ENCODE measurements at regions not wholly inside any gene's neighbourhood (a gene's known extent, or its start where the extent isn't known, plus 50 kb on each side); places are given as distances from the start of the nearest gene placed in this dataset.

DNA sequence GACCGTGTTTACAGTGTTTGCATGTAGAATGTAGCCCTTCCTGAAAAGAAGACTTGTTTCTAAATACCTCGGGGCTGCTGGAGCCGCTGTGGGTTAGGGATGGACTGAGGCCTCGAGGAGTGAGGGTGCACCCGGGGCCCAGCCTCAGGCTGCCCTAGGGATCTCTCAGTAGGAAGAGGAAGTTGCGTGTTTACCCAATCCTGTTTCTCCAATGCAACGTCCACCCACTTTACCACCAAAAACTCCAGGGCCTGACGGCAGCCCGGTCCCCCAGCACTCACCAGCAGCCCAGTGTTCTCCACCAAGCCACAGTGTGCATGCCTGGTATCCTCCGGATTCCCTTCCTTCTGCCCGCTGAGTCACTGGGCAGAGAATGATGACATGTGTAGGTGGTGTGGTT lies 255.8 kb downstream of the GLI2 start:
- no peak for DNase-seq (ENCODE audit: low read depth in 2 of 2)

DNA sequence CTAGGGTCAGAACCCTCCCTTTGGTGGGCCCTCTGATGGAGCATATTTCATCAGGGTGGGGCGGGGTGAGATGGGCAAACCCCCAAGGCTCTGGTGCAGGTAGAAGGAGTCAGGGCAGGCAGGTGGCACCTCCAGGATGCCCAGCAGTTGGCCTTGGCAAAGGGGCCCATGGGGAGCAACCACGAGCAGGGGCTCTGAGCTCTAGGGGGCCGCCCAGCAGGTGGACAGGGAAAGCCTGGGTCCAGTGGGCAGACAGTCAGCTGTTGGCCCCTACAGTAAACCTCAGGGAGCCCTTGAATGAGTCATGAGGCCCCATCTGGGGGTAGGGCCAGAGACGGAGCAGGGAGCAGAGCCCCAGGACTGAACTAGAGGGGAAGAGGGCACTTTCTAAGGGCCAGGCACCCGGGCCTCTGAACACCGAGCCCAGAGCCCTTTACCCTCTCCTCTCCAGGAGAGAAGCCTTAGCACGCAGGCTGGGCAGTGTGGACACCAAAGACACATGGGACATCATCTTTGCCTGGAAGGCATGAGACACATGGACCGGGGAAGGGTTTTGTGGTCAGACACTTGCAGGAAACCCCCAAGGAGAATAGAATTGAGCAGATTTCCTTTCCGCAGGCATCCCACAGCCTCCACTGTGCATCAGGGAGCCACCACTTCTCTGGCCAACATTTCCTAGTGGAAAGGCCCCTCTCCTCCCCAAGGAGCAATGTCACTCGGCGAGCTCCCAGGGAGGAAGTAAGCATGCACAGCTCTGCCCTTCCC lies 257.3 kb downstream of the GLI2 start:
- DNase-seq (ENCODE audit: low read depth in 2 of 2): no peak

DNA sequence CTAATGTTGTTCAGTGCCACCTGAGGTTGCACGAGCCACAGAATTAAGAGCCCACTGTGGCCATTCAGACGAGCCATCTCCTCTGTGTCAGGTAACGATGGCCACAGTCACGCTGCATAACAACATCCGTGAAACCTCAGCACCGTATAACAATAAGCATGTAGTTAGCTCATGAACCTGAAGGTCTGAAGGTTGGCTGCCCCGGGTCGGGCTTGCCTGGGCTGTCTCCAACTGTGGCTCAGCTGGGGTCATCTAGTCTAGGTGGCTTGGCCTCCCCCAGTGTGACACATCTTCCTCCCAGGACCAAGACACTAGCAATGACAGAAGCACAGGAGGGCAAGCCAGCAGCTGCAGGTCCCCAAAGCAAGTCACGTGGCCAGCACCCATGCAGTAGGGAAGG lies 258.0 kb downstream of the GLI2 start:
- no peak for DNase-seq (ENCODE audit: low read depth in 2 of 2)

DNA sequence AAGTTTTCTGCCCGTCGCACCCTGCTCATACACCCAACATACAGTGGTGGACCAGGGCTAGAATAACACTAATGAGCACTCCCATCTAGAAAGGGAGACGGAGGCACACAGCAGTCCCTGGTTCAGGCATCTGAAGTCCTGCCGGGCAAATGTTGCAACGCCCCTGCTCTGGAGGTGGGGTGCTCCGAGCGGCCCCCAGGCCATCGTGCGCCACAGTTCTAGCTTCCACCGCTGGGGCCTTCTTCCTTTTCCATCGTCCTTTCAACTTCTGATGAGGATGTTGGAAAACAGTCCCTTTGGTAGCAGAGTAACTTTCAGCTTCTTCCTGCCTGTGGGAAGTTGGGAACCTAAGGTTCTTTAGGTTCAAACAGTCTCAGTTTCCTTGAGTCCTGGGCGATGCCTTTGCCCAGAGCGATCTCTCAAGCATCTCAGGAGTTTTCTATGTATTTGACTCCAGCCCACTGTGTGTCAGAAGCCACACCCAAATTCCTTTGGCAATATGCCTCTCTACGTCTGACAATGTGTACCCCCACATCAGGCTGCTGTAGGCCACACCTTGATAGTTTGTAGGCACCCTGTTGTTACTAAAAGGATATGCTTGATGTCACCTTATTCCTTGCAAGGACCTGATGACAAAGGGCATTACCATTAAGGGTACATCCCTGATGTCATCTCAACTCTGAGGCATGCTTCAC lies 258.8 kb downstream of the GLI2 start:
- DNase-seq (ENCODE audit: low read depth in 2 of 2): no peak

DNA sequence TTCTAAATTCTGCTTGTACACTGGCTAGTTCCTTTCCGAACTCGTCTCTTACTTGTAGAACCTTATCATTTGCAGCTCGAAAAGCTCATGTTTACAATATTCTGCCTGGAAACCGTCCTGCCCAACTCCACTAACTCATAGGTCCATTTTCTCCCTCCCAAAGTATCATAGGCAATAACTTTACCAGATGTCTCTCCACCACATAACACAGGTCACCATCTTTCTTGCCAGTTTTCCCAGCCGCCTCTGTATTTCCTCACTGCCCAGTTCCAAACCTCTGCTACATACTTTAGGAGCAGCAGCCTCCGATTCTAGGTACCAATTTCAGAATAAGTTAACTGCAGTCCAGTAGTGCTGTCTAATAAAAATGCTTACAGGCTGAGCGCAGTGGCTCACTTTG lies 259.5 kb downstream of the GLI2 start:
- no peak for DNase-seq (ENCODE audit: low read depth in 2 of 2)

DNA sequence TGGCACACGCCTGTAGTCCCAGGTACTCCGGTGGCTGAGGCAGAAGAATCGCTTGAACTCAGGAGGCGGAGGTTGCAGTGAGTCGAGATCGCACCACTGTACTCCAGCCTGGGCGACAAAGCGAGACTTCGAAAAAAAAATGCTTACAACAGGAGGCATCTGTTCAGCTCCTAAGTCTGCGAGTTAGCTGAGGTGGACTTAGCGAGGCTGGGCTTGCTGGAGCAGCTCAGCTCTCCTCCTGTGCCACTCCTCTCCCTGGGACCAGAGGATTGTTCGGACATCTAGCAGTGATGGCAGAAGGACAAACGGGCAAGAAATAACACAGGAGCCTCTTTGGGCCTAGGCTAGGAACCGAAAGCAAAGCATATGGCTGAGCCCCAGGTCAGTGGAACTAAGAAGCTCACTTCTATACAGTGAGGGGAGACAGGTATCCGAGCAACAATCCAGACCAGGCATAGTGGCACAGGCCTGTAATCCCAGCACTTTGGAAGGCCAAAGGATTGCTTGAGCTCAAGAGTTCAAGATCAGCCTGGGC lies 260.1 kb downstream of the GLI2 start:
- DNase-seq (ENCODE audit: low read depth in 2 of 2): no peak

DNA sequence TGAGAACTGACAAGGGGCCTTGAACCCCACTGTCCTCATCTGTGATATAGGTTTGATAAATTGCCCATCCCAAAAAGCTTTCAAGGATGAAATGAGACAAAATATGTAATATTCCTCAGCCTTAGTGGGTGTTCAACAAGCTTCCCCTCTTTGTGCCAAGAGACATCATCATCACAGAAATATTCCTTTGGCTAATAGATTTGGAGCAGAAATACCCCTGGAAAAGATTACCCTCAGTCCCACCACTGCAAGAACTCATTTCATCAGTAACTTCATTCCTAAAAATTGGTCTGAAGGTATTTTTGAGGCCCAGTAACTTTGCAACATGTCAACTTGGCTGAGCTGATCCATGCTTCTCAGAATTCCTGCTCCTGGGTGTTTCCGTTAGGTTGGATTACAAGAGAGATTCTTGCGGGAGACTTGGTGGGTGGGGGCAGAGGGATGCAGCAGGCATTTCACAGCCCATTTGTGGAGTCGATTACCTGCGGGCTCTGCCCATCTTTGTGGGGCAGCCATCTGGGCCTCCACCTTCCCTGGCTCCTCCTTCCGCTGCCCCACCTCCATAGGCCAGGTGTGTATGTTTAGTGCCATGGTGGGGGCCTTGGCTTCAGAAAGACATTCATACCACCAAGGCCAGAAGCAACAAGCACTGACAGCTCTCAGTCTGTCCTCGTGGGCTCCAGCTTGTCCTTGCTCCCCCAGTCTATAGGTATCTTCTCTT lies 263.9 kb downstream of the GLI2 start:
- no peak for DNase-seq (ENCODE audit: low read depth in 2 of 2)

DNA sequence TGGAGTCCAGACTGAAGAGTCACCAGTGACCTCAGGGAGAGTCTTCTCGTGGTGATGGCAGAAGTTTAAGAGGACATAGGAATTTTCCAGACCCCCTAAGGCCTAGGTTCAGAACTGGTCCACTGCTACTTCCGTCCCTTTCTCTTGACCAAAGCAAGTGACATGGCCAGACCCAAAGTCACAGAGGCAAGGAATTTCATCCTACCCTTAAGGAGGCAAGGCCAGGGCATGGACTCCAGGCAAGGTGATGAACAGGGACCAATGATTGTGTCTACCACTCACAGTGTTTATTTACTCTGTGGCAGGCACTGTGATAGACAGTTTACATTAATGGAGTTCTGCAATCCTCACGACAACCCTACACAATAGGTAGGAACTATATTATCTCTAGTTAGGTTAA lies 265.1 kb downstream of the GLI2 start:
- DNase-seq (ENCODE audit: low read depth in 2 of 2): no peak

DNA sequence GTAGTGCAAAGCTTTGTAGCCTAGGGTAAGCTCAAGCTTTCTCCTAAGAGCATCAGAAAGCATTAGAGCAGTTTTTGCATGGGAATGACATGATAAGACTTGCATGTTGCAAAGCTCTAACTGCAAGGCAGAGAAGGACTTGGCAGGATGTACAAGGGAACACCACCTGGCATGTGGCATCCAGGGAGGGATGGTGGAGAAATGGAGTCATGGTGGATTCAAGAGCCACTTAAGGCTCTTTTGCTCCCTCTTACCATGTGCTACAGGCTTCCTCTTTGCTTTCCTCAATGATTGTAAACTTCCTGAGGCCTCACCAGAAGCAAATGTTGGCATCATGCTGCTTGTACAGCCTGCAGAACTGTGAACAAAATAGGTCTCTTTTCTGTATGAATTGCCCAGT lies 266.0 kb downstream of the GLI2 start:
- no peak for DNase-seq (ENCODE audit: low read depth in 2 of 2)

DNA sequence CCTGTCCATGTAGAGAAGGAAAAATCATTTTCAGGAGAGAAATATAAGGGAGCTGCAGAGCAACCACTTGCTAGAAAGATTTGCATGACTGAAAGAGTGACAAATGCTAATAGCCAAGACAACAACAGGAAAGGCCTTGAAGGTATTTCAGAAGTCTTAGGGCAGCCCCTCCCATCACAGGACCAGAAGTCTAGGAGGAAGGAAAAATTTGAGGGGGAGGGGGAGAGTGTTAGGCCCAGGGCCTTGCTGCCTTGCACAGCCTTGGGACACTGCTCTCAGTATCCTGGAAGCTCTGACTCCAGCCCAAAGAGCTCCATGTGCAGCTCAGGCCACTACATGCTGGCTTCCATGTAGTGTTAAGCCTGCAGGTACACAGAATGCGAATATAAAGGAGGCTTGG lies 266.9 kb downstream of the GLI2 start:
- no peak for DNase-seq (ENCODE audit: low read depth in 2 of 2)

DNA sequence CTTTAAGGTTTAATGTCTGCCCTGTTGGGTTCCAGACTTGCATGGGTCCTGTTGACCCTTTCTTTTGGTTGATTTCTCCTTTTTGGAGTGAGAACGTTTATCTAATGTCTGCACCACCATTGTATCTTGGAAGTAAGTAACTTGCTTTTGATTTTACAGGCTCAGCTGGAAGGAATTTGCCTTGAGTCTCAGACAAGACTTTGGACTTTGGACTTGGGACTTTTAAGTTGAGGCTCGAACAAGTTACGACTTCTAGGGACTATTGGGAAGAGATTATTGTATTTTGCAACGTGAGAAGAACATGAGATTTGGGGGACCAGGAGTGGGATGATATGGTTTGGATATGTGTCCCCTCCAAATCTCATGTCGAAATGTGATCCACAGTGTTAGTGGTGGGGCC lies 267.7 kb downstream of the GLI2 start:
- no peak for DNase-seq (ENCODE audit: low read depth in 2 of 2)

DNA sequence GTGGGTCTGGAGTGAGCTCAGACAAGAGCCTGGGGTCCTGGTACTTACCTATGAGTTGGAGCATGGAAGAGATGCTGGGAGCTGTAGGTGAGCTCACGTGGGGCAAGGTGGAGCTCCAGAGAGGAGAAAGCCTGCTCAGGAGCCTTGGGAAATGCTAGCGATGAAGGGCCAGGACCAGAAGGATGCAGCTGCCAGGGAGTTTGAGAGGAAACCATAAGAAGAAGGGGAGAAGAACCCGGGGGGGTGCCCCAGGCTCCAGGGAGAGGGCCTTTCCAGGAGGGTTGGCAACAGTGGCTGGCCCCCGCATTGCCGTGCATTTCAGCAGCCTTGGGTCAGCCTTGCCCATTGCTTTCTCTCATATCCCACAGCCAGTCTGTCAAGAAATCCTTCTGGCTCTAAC lies 268.7 kb downstream of the GLI2 start:
- no peak for DNase-seq (ENCODE audit: low read depth in 2 of 2)

DNA sequence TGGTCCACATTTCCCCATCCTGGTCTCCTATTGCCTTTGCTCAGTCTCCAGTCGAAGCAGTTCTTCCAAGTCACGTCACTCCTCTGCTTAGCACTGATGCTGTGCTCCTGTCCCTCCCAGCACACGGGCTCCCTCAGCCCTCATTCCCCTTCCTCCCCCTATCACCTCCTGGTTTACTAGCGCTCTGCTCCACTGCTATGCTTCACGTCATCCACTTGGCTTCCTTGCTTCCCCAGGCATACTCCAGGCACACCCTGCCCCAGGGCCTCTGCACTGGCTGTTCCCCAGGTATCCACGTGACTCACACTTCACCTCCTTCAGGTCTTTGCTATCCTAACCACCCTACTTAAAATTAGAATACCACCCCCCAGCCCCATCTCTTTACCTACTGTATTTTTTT lies 269.3 kb downstream of the GLI2 start:
- no peak for DNase-seq (ENCODE audit: low read depth in 2 of 2)

DNA sequence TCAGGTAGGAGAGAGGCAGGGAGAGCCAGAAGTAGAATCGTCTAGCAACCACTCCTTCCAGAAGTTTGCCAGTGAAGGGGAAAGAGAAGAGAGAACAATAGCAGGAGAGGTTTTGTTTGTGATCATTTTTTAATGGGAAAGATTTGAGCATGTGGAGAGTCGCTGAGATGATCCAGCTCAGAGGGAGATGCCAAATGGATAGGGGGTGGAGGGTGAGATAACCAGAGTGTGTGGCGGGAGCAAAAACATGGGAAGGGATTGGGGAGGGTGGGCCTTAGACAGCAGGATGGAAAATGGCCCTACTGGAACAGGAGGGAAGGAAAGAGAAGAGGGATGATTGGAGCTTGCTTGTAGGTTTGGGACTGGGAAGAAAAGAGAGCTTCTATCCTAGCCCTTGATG lies 269.8 kb downstream of the GLI2 start:
- no peak for DNase-seq (ENCODE audit: low read depth in 2 of 2)

DNA sequence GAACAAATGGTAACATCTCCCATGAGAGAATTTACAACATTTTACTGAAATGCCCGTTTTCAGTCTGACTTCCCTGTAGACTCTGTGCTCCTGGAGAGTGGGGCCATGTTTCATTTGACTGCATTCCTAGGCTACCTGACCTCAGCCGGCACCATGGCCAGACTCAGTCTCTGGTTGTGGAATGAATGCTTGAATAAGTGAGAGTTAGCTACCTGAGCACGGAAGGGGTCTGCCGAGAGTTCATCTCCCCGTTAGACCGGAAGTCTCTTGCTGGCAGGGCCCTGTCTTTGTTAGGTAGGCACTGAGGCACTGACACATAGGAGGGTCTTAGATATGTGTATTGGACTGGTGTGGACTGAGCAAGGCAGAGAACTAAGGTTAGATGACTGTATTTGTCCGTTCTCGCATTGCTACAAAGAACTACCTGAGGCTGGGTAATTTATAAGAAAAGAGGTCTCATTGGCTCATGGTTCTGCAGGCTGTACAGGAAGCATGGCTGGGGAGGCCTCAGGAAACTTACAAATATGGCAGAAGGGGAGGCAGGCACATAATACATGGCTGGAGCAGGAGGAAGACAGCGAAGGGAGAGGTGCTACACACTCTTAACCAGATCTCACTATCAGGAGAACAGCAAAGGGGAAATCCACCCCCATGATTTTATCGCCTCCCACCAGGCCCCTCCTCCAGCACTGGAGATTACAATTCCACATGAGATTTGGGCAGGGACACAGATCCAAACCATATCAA lies 271.2 kb downstream of the GLI2 start:
- DNase-seq (ENCODE audit: low read depth in 2 of 2): no peak

DNA sequence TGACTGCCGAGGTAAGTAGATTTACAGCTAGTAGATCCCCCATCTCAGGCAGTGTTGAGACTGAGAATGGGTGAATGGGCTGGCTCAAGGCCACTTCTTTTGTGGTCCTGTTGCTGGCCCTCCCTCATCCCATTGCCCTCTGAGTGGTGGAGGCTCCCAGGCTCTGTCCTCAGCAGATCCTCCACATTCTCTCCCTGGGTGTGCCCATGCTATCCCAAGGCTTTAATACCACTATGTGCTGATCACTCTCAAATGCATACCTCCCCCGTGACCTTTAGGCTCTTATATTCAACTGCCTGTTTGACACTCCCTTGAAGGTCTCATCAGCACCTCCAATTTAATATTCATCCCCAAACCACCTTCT lies 271.8 kb downstream of the GLI2 start:
- no peak for DNase-seq (ENCODE audit: low read depth in 2 of 2)

DNA sequence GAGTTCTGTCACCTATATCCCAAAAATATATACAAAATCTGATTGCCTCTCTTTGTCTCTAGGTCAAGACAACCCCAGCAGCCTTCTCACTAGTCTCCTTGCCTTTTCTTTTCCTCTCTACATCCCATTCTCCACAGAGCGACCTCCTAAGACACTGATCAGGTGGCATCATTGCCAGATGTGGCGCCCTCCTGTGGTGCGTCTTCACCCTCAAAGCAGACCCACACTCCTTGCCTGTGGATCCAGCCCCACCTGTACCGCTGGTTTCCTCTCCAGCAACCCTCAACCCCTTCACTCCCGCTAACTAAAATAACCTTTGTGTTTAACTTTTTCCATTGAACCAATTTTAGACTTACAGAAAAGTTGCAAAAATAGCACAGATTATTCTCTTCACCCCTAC lies 273.3 kb downstream of the GLI2 start:
- no peak for DNase-seq (ENCODE audit: low read depth in 2 of 2)

DNA sequence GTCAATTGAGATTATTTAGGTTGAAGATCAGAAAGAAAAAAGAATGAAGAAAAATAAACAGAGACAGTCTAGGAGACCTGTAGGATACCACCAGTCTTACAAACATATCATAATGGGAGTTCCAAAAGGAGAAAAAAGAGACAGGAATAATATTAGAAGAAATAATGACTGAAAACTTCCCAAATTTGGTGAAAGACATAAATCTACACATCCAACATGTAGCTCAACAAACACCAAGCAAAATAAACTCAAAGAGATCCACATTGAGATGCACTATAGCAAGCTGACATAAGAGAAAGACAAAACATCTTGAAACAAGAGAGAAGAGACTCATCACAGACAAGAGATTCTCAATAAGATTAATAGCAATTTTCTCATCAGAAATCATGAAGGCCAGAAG lies 274.0 kb downstream of the TFCP2L1 start:
- no peak for DNase-seq (ENCODE audit: low read depth in 2 of 2)

DNA sequence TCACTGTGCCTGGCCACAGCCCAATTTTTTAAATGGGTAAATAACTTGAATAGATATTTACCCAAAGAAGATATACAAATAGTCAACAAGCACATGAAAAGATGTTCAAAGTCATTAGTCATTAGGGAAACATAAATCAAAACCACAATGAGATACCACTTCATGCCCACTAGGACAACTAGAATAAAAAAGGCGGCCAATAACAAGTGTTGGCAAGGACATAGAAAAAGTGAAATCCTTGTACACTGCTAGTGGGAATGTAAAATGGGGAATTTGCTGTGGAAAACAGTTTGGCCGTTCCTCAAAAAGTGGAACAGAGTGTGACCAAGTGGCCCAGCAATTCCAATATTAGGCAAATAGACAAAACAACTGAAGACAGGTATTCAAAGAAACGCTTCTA lies 270.1 kb downstream of the TFCP2L1 start:
- DNase-seq (ENCODE audit: low read depth in 2 of 2): no peak

DNA sequence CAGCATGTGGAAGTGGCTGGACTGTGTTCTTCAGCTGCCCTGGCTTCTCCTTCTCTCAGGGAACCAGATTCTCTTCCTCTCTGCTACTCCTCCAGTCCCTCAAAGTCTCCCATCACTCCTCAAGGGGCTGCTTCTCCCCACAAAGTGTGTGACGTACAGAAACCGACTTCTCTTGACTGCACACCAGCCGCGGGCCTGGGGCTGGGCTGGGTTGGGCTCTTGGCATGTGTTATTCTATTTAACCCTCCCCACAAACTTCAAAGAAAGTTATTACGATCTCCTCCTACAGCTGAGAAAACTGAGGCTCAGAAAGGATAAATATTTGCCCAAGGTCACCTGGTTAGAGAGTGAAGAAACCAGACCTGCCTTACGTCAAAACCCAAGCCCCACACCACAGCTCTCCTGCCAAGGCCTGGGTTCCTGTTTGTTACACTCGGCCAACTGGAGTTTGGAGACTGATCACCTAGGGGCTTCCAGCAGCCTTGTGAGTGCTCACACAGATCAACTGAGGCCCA lies 269.0 kb downstream of the TFCP2L1 start:
- no peak for DNase-seq (ENCODE audit: low read depth in 2 of 2)

DNA sequence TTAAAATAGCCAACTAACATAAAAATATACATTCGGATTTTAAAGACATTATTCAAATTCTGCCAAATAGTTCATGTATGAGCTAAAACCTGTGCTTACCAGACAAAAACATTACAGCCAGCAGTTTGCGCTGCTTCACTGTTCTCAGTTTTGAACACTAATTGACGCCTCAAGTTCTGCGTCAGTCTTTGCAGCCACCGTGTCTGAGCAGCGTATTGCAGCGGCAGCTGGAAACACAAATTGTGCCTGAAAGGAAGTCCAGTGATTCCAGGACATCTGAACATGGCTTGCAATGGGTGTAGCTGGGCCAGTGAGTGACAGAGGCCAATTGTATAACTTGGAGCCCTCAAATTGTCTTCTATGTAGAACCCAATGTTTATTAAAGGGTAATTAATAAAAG lies 267.6 kb downstream of the TFCP2L1 start:
- DNase-seq (ENCODE audit: low read depth in 2 of 2): no peak
